Neural cell (in vitro differentiated cells): ENCODE measurements at regions not wholly inside any gene's neighbourhood (a gene's known extent, or its start where the extent isn't known, plus 50 kb on each side); places are given as distances from the start of the nearest gene placed in this dataset.

Experiments used
- EP300 ChIP-seq: fragments of 450-650 bp; conservative IDR thresholded peaks from 2 replicates; pipeline ENCODE4 v1.6.1; 2014; ENCODE audit warnings: antibody characterized with exemption, mild to moderate bottlenecking, moderate library complexity; ENCODE audit not compliant: poor library complexity, severe bottlenecking
- EZH2 ChIP-seq: fragments of 200-600, 300-800 bp; shearing (Covaris generic), sonication (generic); IDR thresholded peaks from 2 replicates; pipeline ENCODE4 v1.6.1; 2014; ENCODE audit warnings: antibody characterized with exemption, low read length, borderline replicate concordance, mild to moderate bottlenecking; ENCODE audit not compliant: insufficient read depth, poor library complexity, severe bottlenecking
- POLR2AphosphoS5 ChIP-seq: IDR thresholded peaks from 2 replicates; pipeline ENCODE4 v1.6.1; 2012
- RAD21 ChIP-seq: fragments of 450-650 bp; conservative IDR thresholded peaks from 2 replicates; pipeline ENCODE4 v1.6.1; 2014; ENCODE audit warnings: antibody characterized with exemption, mild to moderate bottlenecking, moderate library complexity
- SMC3 ChIP-seq: fragments of 450-650 bp; conservative IDR thresholded peaks from 2 replicates; pipeline ENCODE4 v1.6.1; 2014; ENCODE audit warnings: antibody characterized with exemption, mild to moderate bottlenecking, moderate library complexity; ENCODE audit not compliant: poor library complexity
- TAF1 ChIP-seq: IDR thresholded peaks from 2 replicates; pipeline ENCODE4 v1.6.1; 2012; ENCODE audit warnings: low read depth
- TF ChIP-seq, protein P1 (sequence below): fragments of 450-650 bp; IDR thresholded peaks from 2 replicates; pipeline ENCODE4 v1.5.1; 2014; ENCODE audit warnings: antibody characterized with exemption, mild to moderate bottlenecking, moderate library complexity; ENCODE audit not compliant: poor library complexity, severe bottlenecking
- TF ChIP-seq, protein P2 (sequence below): IDR thresholded peaks from 2 replicates; pipeline ENCODE4 v1.6.1; 2012; ENCODE audit warnings: borderline replicate concordance

DNA sequence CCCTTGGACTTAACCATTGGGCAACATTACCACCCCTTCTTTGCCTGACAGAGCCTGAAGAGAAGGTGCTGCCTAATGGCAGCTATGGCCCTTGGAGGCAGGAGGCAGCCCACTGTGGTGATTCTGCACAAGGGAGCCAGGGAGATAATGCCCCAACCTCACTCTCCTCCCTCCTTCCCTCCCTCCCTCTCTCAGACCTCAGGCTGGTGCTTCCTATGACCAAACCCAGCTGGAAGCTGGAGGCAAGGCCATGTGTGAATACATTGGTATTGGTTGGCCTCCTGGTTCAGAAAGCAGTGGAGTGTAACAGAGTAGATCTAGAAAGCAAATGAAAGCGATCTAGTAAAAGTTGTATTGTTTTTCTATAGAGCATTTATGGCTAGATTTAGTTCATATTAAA, 233.1 kb downstream of the CSNK2A3 start:
- TF ChIP-seq, protein P1, sequence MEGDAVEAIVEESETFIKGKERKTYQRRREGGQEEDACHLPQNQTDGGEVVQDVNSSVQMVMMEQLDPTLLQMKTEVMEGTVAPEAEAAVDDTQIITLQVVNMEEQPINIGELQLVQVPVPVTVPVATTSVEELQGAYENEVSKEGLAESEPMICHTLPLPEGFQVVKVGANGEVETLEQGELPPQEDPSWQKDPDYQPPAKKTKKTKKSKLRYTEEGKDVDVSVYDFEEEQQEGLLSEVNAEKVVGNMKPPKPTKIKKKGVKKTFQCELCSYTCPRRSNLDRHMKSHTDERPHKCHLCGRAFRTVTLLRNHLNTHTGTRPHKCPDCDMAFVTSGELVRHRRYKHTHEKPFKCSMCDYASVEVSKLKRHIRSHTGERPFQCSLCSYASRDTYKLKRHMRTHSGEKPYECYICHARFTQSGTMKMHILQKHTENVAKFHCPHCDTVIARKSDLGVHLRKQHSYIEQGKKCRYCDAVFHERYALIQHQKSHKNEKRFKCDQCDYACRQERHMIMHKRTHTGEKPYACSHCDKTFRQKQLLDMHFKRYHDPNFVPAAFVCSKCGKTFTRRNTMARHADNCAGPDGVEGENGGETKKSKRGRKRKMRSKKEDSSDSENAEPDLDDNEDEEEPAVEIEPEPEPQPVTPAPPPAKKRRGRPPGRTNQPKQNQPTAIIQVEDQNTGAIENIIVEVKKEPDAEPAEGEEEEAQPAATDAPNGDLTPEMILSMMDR, result no peak
- TF ChIP-seq RAD21 (no peak), EP300 (no peak), EZH2 (no peak), SMC3 (no peak), POLR2AphosphoS5 (no peak), TAF1 (no peak)
- TF ChIP-seq, protein P2, sequence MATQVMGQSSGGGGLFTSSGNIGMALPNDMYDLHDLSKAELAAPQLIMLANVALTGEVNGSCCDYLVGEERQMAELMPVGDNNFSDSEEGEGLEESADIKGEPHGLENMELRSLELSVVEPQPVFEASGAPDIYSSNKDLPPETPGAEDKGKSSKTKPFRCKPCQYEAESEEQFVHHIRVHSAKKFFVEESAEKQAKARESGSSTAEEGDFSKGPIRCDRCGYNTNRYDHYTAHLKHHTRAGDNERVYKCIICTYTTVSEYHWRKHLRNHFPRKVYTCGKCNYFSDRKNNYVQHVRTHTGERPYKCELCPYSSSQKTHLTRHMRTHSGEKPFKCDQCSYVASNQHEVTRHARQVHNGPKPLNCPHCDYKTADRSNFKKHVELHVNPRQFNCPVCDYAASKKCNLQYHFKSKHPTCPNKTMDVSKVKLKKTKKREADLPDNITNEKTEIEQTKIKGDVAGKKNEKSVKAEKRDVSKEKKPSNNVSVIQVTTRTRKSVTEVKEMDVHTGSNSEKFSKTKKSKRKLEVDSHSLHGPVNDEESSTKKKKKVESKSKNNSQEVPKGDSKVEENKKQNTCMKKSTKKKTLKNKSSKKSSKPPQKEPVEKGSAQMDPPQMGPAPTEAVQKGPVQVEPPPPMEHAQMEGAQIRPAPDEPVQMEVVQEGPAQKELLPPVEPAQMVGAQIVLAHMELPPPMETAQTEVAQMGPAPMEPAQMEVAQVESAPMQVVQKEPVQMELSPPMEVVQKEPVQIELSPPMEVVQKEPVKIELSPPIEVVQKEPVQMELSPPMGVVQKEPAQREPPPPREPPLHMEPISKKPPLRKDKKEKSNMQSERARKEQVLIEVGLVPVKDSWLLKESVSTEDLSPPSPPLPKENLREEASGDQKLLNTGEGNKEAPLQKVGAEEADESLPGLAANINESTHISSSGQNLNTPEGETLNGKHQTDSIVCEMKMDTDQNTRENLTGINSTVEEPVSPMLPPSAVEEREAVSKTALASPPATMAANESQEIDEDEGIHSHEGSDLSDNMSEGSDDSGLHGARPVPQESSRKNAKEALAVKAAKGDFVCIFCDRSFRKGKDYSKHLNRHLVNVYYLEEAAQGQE, result no peak
